Left lung (tissue), 4 donors: ENCODE measurements at regions not wholly inside any gene's neighbourhood (a gene's known extent, or its start where the extent isn't known, plus 50 kb on each side); places are given as distances from the start of the nearest gene placed in this dataset.

Source experiments
- ATAC-seq: fragments of 200-7000 bp; cut with Tn5 transposase; one replicate; pipeline ENCODE4 v1.9.1; 2020; ENCODE audit warnings: moderate library complexity
- DNase-seq, 4 donors: peaks; one replicate each; pipeline ENCODE4 v3.0.0-alpha.2; 2013 to 2020
- H3K27ac ChIP-seq, 2 donors: fragments of 200-600 bp; sonication (generic) in 1 of 2; one replicate each; pipeline versions ENCODE4 v1.5.0 to v1.8.0; 2020 to 2021
- H3K27me3 ChIP-seq, 2 donors: fragments of 200-600 bp; sonication (generic) in 1 of 2; one replicate each; pipeline versions ENCODE4 v1.5.0 to v1.8.0; 2020 to 2021
- H3K36me3 ChIP-seq, 2 donors: fragments of 200-600 bp; sonication (generic) in 1 of 2; one replicate each; pipeline versions ENCODE4 v1.5.0 to v1.8.0; 2020 to 2021
- H3K4me1 ChIP-seq, 2 donors: fragments of 200-600 bp; one replicate each; pipeline ENCODE4 v1.8.0; 2021
- H3K4me3 ChIP-seq, 2 donors: fragments of 200-600 bp; sonication (generic) in 1 of 2; one replicate each; pipeline versions ENCODE4 v1.5.0 to v1.8.0; 2020 to 2021; ENCODE audit warnings: mild to moderate bottlenecking in 1 of 2
- H3K9me3 ChIP-seq, 2 donors: fragments of 200-600 bp; sonication (generic) in 1 of 2; one replicate each; pipeline versions ENCODE4 v1.5.0 to v1.8.0; 2020 to 2021
- CTCF ChIP-seq, 2 donors: fragments of 200-600 bp; sonication (generic) in 1 of 2; IDR thresholded peaks; one replicate each; pipeline versions ENCODE4 v1.5.0 to v1.8.0; 2021; ENCODE audit warnings: antibody characterized with exemption in 2 of 2
- intact Hi-C, 2 donors: fragments of 100-400 bp; cut with DNase I; formaldehyde crosslinking; loops; one replicate each; pipeline versions ENCODE4 v1.11.2 to v1.14.2; 2022
- donor health status: DM: no; HTN: yes; CAD: no.
- donor health status: DM: no; HTN: no; CAD: no.

- TF ChIP-seq CTCF (IDR thresholded peaks at IDR 0.05) = no peak
- Histone ChIP-seq H3K27me3 (no peaks in the 10 kb centered on the region), H3K9me3 (peaks cover 0 to 2% of the 10 kb centered on the region in 2 donors), H3K4me3 (no peak overlapping the region), H3K4me1 (peaks cover 0 to 6% of the 10 kb centered on the region in 2 donors), H3K36me3 (no peaks in the 10 kb centered on the region), H3K27ac (no peak overlapping the region)
- ATAC-seq (peak; percentile 49), DNase-seq (peak in 2 of 4 donors; percentile 22 to 29)
- intact Hi-C loops = no loop called here
Measured at GRCh38 chr14:71438684-71439083, 493.5 kb upstream of the RGS6 start.

GRCh38 chr14:71441126-71441525, 491.1 kb upstream of the RGS6 start:
- Histone ChIP-seq H3K36me3 (no peaks in the 10 kb centered on the region), H3K4me1 (peaks cover 0 to 6% of the 10 kb centered on the region in 2 donors), H3K4me3 (no peak overlapping the region), H3K27ac (no peak overlapping the region), H3K27me3 (no peaks in the 10 kb centered on the region), H3K9me3 (no peaks in the 10 kb centered on the region)
- no peak for TF ChIP-seq CTCF (IDR thresholded peaks at IDR 0.05)
- DNase-seq = no peak
- intact Hi-C loops = no loop called here
- no peak for ATAC-seq

GRCh38 chr14:71444030-71444822, 488.0 kb upstream of the RGS6 start:
- Histone ChIP-seq H3K27me3 (no peaks in the 10 kb centered on the region), H3K4me1 (peaks cover 0 to 2% of the 10 kb centered on the region in 2 donors), H3K27ac (no peak overlapping the region), H3K9me3 (no peaks in the 10 kb centered on the region), H3K4me3 (no peak overlapping the region), H3K36me3 (no peaks in the 10 kb centered on the region)
- ATAC-seq (no peak), DNase-seq (no peak)
- intact Hi-C loops = no loop called here
- no peak for TF ChIP-seq CTCF (IDR thresholded peaks at IDR 0.05)

- no peaks in the 10 kb centered on the region for H3K27me3 ChIP-seq
Measured at GRCh38 chr14:71448431-71449315, 483.6 kb upstream of the RGS6 start.

More at GRCh38 chr14:71448431-71449315, 483.6 kb upstream of the RGS6 start:
- no peaks in the 10 kb centered on the region for H3K36me3 ChIP-seq
- intact Hi-C loops = no loop called here
- no peak for TF ChIP-seq CTCF (IDR thresholded peaks at IDR 0.05)
- no peaks in the 10 kb centered on the region for H3K4me1 ChIP-seq
- H3K9me3 ChIP-seq = no peaks in the 10 kb centered on the region
- H3K27ac ChIP-seq = no peak overlapping the region
- DNase-seq = no peak
- no peak overlapping the region for H3K4me3 ChIP-seq
- peak; percentile 62 for ATAC-seq
